ENCODE measurements at regions not wholly inside any gene's neighbourhood (a gene's known extent, or its start where the extent isn't known, plus 50 kb on each side); places are given as distances from the start of the nearest gene placed in this dataset.

- DNase-seq (ENCODE audit: low read depth), result peak; percentile 85
- TF ChIP-seq, protein P1, sequence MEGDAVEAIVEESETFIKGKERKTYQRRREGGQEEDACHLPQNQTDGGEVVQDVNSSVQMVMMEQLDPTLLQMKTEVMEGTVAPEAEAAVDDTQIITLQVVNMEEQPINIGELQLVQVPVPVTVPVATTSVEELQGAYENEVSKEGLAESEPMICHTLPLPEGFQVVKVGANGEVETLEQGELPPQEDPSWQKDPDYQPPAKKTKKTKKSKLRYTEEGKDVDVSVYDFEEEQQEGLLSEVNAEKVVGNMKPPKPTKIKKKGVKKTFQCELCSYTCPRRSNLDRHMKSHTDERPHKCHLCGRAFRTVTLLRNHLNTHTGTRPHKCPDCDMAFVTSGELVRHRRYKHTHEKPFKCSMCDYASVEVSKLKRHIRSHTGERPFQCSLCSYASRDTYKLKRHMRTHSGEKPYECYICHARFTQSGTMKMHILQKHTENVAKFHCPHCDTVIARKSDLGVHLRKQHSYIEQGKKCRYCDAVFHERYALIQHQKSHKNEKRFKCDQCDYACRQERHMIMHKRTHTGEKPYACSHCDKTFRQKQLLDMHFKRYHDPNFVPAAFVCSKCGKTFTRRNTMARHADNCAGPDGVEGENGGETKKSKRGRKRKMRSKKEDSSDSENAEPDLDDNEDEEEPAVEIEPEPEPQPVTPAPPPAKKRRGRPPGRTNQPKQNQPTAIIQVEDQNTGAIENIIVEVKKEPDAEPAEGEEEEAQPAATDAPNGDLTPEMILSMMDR (conservative IDR thresholded peaks at IDR 0.05; ENCODE audit: low read length), result no peak
- no peak overlapping the region for H3K4me3 ChIP-seq (ENCODE audit: low read length)
These were observed 57.2 kb upstream of the FAM9C start for GRCh38 chrX:13101441-13102139.

GRCh38 chrX:13099121-13099520, 54.7 kb upstream of the FAM9C start:
- H3K4me3 ChIP-seq (ENCODE audit: low read length), result no peak overlapping the region
- DNase-seq (ENCODE audit: low read depth), result no peak
- TF ChIP-seq, protein P1 (conservative IDR thresholded peaks at IDR 0.05; ENCODE audit: low read length), result no peak

GRCh38 chrX:13096728-13097127, 52.3 kb upstream of the FAM9C start:
- TF ChIP-seq, protein P1 (conservative IDR thresholded peaks at IDR 0.05; ENCODE audit: low read length), result no peak
- DNase-seq (ENCODE audit: low read depth), result no peak

DNA sequence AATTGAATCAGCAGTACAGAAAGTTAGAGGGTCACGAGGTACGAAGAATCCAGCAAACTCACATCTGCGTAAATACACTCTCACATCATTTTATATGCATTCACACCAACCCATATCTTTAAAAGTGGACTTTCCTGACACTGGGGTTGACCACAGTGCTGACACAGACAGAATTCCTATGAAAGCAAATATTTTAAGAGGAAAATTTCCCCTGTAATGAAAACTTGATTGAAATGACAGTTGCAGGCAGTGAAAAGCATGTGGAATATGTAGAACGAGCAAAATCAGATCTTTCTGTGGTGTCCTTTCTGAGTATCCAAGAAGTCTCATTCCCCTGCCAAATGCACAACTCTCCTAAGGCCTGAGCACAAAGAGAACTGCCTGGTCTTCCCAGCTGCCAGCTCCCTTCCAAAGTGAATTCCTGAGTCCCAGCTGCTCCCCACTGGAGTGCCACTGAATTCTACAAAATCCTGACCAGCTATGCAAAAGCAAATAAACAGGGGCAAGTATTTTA, 50.5 kb upstream of the FAM9C start:
- peak; percentile 56 for DNase-seq (ENCODE audit: low read depth)
- H3K4me3 ChIP-seq (ENCODE audit: low read length), result no peak overlapping the region
- TF ChIP-seq, protein P1 (conservative IDR thresholded peaks at IDR 0.05; ENCODE audit: low read length), result no peak

More at GRCh38 chrX:13096728-13097127, 52.3 kb upstream of the FAM9C start:
- H3K4me3 ChIP-seq (ENCODE audit: low read length), result no peak overlapping the region

- H3K4me3 ChIP-seq (ENCODE audit: low read length), result no peak overlapping the region
- DNase-seq (ENCODE audit: low read depth), result no peak
- TF ChIP-seq, protein P1 (conservative IDR thresholded peaks at IDR 0.05; ENCODE audit: low read length), result no peak
These were observed 50.0 kb upstream of the FAM9C start for GRCh38 chrX:13094374-13094773.
